Fibroblast of mammary gland (primary cell): ENCODE measurements at regions not wholly inside any gene's neighbourhood (a gene's known extent, or its start where the extent isn't known, plus 50 kb on each side); places are given as distances from the start of the nearest gene placed in this dataset.
A peak's percentile ranks its signal among the peaks of the same experiment; 100 is the strongest.

Source experiments
- DNase-seq: peaks from one replicate; pipeline ENCODE4 v3.0.0-alpha.2; 2010; ENCODE audit warnings: low read depth
- H3K4me3 ChIP-seq: 2 replicates; pipeline ENCODE4 v1.5.1; 2011; ENCODE audit warnings: low read depth, mild to moderate bottlenecking, low read length, moderate library complexity; ENCODE audit not compliant: control insufficient read depth
- CTCF ChIP-seq: conservative IDR thresholded peaks from 2 replicates; pipeline ENCODE4 v1.5.1; 2011; ENCODE audit warnings: low read depth, low read length, inconsistent platforms; ENCODE audit not compliant: control insufficient read depth, insufficient read depth

- no peak for DNase-seq
- no peak for TF ChIP-seq CTCF
Observed at GRCh38 chr5:91283326-91283725, 99.8 kb downstream of the ARRDC3 start.

GRCh38 chr5:91282210-91282609 lies 100.9 kb downstream of the ARRDC3 start:
- no peak for DNase-seq
- no peak overlapping the region for H3K4me3 ChIP-seq
- no peak for TF ChIP-seq CTCF

More at GRCh38 chr5:91283326-91283725, 99.8 kb downstream of the ARRDC3 start:
- no peak overlapping the region for H3K4me3 ChIP-seq

- no peak overlapping the region for H3K4me3 ChIP-seq
- DNase-seq: peak; percentile 91
- TF ChIP-seq CTCF: no peak
Observed at GRCh38 chr5:91281401-91281800, 101.7 kb downstream of the ARRDC3 start.

- H3K4me3 ChIP-seq: peak overlapping the region; percentile 50
- peak; percentile 97 for DNase-seq
- no peak for TF ChIP-seq CTCF
Observed at GRCh38 chr5:91280362-91281269, 102.5 kb downstream of the ARRDC3 start.

GRCh38 chr5:91277840-91278239 lies 105.3 kb downstream of the ARRDC3 start:
- no peak overlapping the region for H3K4me3 ChIP-seq
- DNase-seq: no peak
- no peak for TF ChIP-seq CTCF

GRCh38 chr5:91277093-91277626 lies 106.0 kb downstream of the ARRDC3 start:
- H3K4me3 ChIP-seq: no peak overlapping the region
- no peak for DNase-seq
- no peak for TF ChIP-seq CTCF
